ENCODE measurements at regions not wholly inside any gene's neighbourhood (a gene's known extent, or its start where the extent isn't known, plus 50 kb on each side); places are given as distances from the start of the nearest gene placed in this dataset.

GRCh38 chr5:73304381-73304780, 131.4 kb downstream of the TMEM174 start:
- Histone ChIP-seq H4K5ac (ENCODE audit: insufficient read length, low read depth, low read length) (no peak overlapping the region), H3K27ac (ENCODE audit: insufficient read length, low read depth, low read length) (no peak overlapping the region), H3K18ac (ENCODE audit: insufficient read length, low read depth, low read length) (no peak overlapping the region), H3K23ac (ENCODE audit: insufficient read length, low read depth, low read length) (no peak overlapping the region), H4K20me1 (ENCODE audit: control insufficient read depth, insufficient read depth, insufficient read length) (no peaks in the 10 kb centered on the region), H3K79me1 (ENCODE audit: insufficient read depth, low read depth, low read length, poor library complexity, severe bottlenecking) (no peaks in the 10 kb centered on the region), H3K27me3 (ENCODE audit: insufficient read depth, low read length) (peaks cover 55% of the 10 kb centered on the region), H3K4ac (ENCODE audit: low read depth, low read length) (no peak overlapping the region), H2BK20ac (ENCODE audit: low read depth, low read length, poor library complexity, severe bottlenecking) (no peak overlapping the region), H2BK5ac (ENCODE audit: insufficient read length, low read length) (no peak overlapping the region), H3T11ph (ENCODE audit: low read length) (no peak overlapping the region), H3K4me1 (ENCODE audit: insufficient read depth, low read length) (no peaks in the 10 kb centered on the region; the same call in 1 of the 2 replicates), H2BK120ac (ENCODE audit: low read depth, low read length, poor library complexity, severe bottlenecking) (no peak overlapping the region), H3K9ac (ENCODE audit: extremely low read depth, insufficient read length, low read length) (no peak overlapping the region), H2BK12ac (ENCODE audit: insufficient read length, low read depth, low read length) (no peak overlapping the region), H2BK15ac (ENCODE audit: low read depth, low read length) (no peak overlapping the region), H3K56ac (ENCODE audit: insufficient read length, low read depth, low read length) (no peak overlapping the region), H4K91ac (ENCODE audit: insufficient read length, low read depth, low read length) (no peak overlapping the region), H3K4me2 (ENCODE audit: insufficient read depth, insufficient read length, low read length) (no peak overlapping the region), H2AK5ac (ENCODE audit: insufficient read length, low read length) (no peak overlapping the region), H2AFZ (ENCODE audit: low read length) (no peak overlapping the region), H3K14ac (ENCODE audit: insufficient read depth, low read length) (no peak overlapping the region), H3K23me2 (ENCODE audit: insufficient read length, low read depth, low read length, poor library complexity, severe bottlenecking) (peaks cover 11% of the 10 kb centered on the region), H3K79me2 (ENCODE audit: insufficient read depth, low read length) (no peaks in the 10 kb centered on the region), H4K8ac (replicated peaks; ENCODE audit: insufficient read length, low read depth, low read length) (no peak overlapping the region), H3K9me3 (ENCODE audit: control insufficient read depth, low read depth, low read length) (no peaks in the 10 kb centered on the region)
- peaks cover 98% of the 10 kb centered on the region for H3K27me3 Mint-ChIP-seq (ENCODE audit: low read depth)
- peaks cover 0 to 3% of the 10 kb centered on the region in 2 experiments; a peak in 1 of 5 replicates for H3K9me3 Mint-ChIP-seq
- H3K4me3 Mint-ChIP-seq, result peak overlapping the region in 1 of 2 experiments; percentile 75; a peak in 2 of 5 replicates
- H3K4me1 Mint-ChIP-seq, result peaks cover 23 to 24% of the 10 kb centered on the region in 2 experiments
- DNase-seq, result no peak
- no CpG with 5 or more reads among the region's 2 CpGs for WGBS (ENCODE audit: extremely low coverage, insufficient read length, low lambda C conversion rate)
- no peak overlapping the region for H3K27ac Mint-ChIP-seq
- H3K36me3 Mint-ChIP-seq (ENCODE audit: insufficient read depth in 1 of 3, low read depth in 3 of 3), result no peaks in the 10 kb centered on the region; a peak in 1 of 7 replicates
- TF ChIP-seq CTCF (conservative IDR thresholded peaks at IDR 0.05), result no peak

Data from H9 (cell line).